HG03103 (cell line): ENCODE measurements at regions not wholly inside any gene's neighbourhood (a gene's known extent, or its start where the extent isn't known, plus 50 kb on each side); places are given as distances from the start of the nearest gene placed in this dataset.

Experiments used
- ATAC-seq: cut with Tn5 transposase; IDR thresholded peaks from one replicate; pipeline ENCODE4 v1.9.1; 2021; ENCODE audit warnings: low read depth; ENCODE audit not compliant: unreplicated experiment

GRCh38 chr9:31336841-31337240 is 1047.6 kb upstream of the ACO1 start:
- ATAC-seq = no peak

GRCh38 chr9:31347082-31347617 is 1037.3 kb upstream of the ACO1 start:
- ATAC-seq = peak; percentile 99

DNA sequence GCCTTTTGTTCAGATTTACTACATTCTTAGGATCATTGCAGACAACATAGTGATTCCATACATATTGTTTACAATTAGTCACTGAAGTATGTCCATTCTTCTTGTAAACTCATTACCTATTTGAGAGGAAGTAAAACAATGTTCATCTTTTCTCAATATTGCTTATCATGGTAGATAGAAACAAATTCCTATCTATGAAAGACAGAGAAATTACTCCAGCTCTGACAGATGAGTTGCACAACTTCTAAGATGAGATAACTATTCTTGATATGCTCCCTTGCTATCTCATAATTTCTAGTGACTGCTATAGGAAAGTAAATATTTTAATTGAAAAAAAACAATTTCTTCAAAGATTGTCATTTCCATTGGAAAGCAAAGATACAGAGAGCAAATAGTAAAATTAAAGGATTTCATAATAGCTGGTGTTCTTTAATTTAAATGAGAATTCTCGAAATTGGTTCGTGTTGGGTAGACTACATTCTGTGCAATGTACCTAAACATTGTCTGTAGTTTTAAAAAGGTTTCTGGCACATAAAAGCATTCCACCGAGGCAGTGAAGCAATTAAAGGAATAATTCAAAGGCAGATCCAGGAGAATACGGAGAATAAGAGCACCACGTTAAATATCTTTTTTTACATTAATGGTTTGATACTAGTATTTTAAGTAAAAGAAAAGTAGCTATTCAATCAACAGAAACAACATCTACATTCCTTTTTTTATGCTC is 1029.1 kb upstream of the ACO1 start:
- no peak for ATAC-seq

DNA sequence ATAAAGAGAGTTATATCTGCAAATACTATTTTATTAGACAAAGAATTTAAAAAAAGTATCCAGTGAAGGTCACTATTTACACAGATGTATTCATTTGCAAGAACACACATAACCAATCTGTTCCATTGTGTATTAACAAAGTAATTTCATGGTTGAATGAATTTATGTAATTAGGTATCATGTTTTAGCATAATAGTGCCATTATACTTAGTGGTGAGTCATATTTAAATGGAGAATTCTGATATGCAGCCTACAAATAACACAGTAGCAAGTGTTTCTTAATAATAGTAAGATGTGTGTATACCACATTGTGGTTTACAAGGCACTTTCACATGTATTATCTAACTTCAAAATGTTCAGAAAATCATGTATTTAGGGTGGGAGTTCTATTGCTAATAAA is 1028.5 kb upstream of the ACO1 start:
- ATAC-seq = no peak

- ATAC-seq = no peak
Observed at GRCh38 chr9:31359071-31359470, 1025.4 kb upstream of the ACO1 start.

- no peak for ATAC-seq
Observed at GRCh38 chr9:31364171-31364570, 1020.3 kb upstream of the ACO1 start.

DNA sequence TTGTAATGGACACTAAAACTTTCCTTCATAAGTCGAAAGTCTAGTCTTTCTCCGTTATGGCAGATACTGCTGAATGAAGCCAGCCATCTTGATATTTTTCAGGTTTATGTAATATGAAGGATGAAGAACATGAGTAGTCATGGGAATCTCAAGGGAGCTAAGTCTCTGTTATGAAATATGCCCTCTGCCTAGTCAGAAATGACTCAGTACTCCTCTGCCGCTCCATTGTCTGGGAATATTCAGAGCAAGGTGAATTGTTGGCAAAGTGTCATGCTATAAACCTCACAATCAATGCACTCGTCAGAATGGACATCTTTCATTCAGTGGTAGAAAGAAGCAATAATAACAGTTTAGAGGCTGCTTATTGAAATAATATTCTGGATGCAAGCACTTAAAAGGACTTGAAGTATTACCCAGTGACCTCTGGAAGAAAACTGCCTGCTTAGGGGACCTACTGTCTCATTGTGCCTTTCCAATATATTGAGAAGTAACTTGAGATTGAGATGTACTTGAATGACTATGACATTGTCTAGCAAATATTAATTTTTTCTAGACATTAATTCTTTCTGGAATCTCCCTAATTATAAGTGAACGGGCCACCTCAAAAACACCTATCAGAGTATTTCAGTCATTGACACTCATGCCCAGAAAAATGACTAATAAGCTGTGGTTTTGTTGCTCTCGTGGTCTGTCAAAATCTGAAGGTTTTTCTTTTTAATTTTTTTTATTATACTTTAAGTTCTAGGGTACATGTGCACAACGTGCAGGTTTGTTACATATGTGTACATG is 1011.5 kb upstream of the ACO1 start:
- no peak for ATAC-seq

- no peak for ATAC-seq
Observed at GRCh38 chr9:31377358-31377757, 1007.1 kb upstream of the ACO1 start.

DNA sequence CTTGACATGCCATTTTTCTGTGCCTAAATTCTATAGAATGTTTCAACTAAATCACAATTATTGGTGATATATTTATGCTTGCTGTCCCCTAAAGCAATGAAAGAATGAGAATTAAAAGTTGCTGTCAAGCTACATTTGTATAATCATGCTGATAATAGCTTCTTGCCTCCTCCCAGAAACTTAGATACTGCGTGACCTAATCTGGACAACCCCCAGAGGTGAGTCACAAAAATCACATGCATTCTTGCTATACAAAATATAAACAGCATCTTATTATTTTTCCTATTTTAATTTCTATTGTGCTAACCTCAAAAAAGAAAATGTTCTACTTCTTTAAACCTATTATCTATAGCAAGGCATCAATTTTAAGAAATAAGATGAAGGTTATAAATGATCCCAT is 995.8 kb upstream of the ACO1 start:
- ATAC-seq = no peak

GRCh38 chr9:31389075-31389474 is 995.4 kb upstream of the ACO1 start:
- no peak for ATAC-seq

DNA sequence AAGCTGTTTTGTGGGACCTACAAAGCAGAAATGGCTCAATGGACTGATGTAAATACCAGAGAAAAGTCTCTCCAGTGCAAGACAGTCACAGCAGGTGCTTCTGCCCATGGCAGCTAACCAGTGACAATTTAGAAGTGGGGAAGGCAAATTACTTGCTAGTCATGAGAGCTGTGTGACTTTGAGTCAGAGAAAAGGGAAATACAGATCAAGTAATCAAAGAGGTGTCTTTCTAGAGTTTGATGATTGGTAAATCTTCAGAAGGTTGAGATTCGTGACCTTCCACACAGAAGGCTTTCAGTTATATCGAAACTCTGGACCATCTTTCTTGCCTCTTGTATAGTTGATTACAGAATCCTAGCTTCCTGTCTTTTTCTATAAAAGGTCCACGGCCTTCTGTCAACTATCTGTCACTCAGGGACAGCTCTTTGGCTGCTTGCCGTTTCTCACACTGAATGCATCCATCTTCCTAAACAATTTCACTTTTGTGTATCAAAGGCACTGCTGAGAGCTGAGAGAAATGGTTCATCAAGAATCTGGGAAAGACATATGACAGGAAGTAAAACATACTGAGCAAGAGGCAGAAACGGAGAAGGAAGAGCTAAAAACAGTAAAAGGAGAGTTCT is 993.9 kb upstream of the ACO1 start:
- peak; percentile 55 for ATAC-seq

GRCh38 chr9:31393240-31393639 is 991.2 kb upstream of the ACO1 start:
- no peak for ATAC-seq

DNA sequence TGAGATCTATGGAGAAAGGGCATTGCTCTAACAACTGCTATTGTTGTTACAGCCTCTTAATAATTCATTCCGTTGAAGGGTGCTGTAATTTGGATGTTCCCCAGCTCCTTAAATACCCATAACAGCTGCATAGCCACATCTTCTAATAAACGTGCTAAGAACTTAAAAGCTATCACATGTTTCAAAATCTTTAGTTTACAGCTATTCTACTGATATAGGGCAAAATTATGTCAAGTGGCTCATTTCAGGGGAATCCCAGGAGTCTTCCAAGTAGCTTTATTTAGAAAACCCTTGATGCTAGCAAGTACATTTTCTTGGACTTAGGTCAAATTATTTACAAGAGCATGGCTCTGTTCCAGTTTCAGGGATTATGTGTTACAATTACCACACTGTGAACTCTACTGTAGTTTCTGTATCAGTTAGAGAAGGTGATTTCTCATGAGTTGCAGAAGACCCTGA is 990.4 kb upstream of the ACO1 start:
- ATAC-seq = peak; percentile 38

DNA sequence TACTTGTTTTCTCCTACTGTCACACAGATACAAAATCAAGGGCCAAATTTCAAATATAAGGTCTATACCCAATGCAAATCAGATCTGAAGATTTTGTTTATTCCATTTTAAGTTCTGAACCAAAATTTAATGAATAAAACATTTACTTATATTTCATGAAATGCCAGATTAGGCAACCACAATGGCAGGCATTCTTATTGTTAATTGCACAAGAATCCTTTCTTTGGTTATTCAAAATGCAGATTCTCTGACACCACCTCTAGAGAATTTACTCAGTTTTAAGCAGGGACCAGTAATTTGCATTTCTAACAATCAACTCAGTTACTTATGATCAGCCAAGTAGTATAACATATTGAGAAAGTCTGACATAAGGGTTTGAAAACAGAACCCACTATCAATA is 972.4 kb upstream of the ACO1 start:
- no peak for ATAC-seq

DNA sequence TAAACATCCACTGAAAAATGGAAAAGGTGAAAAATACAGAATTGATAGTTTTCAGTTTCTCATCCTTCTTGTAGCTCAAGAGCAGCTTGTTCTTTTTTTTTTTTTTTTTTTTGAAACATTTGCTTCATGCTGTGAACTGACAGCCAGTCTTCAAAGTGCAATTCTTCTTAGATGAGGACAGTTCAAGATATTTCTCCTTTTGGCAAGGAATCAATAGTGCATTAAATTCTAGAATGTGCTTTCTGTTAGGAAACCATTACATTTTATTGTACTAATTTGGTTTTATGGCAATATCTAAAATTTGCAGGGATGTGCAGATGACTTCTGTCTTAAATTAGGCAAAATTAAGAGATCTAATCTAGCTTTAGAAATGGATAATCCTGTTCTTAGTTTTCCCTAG is 969.3 kb upstream of the ACO1 start:
- no peak for ATAC-seq

DNA sequence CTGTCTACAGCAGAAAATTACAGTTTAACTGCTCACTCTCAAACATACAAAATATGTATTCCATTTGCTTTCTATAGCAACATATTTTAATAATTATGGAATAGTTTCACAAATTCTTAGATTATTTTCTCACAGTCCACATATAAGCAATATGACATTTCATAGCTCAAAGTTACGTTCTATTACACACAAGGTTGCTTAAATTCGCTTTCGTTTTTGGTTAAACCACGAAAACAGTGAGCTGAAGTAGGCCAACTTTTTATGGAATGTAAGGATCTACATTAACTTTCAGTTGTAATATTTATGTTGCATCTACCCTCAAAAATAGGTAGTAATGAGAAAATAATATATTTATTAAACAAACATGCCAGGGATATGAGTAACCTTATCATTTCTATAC is 966.0 kb upstream of the ACO1 start:
- no peak for ATAC-seq

- peak; percentile 51 for ATAC-seq
Observed at GRCh38 chr9:31443630-31444457, 940.6 kb upstream of the ACO1 start.

DNA sequence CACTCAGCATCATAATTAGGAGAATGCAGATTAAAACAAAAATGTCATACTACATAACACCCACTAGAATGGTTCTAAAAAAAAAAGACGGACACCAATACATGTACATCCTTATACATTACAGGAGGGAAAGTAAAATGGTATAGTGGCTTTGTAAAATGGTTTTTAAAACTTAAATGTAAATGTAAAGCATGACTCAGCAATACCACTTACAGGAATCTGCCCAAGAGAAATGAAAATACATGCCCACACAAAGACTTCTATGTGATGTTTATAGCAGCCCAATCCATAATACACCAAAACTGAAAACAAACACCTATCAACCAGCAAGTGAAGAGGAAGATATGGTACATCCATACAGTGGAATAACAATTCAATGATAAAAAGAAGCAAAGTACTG is 939.1 kb upstream of the ACO1 start:
- ATAC-seq = peak; percentile 1

- ATAC-seq = peak; percentile 89
Observed at GRCh38 chr9:31445960-31446359, 938.5 kb upstream of the ACO1 start.

DNA sequence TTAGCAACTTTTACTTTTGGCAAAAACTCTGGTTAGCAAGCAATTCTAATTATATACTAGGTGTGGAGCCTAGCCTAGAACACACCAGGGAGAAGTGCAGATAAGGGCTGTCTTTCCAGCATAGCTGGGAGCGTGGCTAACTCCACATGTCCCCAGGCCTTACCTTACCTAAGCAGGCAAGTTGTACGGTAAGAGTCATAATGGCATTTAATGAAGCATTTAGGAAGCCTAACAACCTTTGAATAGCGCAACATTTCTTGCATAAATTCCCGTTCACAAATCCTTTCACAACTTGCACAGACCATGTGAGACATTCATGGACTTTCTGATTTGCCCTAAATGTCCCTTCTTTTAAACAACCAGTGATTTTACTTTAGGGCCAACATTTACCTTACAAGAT is 917.4 kb upstream of the ACO1 start:
- no peak for ATAC-seq
